HCT116 (cell line): ENCODE measurements at regions not wholly inside any gene's neighbourhood (a gene's known extent, or its start where the extent isn't known, plus 50 kb on each side); places are given as distances from the start of the nearest gene placed in this dataset.

Experiments
- ATAC-seq: fragments of 200-7000 bp; cut with Tn5 transposase; 2 replicates; pipeline ENCODE4 v1.9.1; 2020; ENCODE audit warnings: mild to moderate bottlenecking, moderate library complexity
- BruUV-seq: library from RNA; stranded (reverse); fragments of 400-500 nt; replicated peaks from 2 replicates; lab custom pipeline; 2021; lab: Mats Ljungman, UMichigan
- CTCF ChIA-PET: fragments of 300-600 bp; sonication (Branson Sonifier 250); formaldehyde crosslinking; loops from one replicate; lab custom pipeline; 2021; ENCODE audit warnings: antibody characterized with exemption; lab: Charles Lee
- POLR2A ChIA-PET: fragments of 300-600, 350-600 bp; sonication (Branson Sonifier 250); formaldehyde crosslinking; loops from one replicate; lab custom pipeline; 2021; ENCODE audit warnings: antibody characterized with exemption; lab: Charles Lee
- RAD21 ChIA-PET, 2 experiments: fragments of 300-600 bp; sonication (Branson Sonifier 250); formaldehyde crosslinking; loops; one replicate each; lab custom pipeline; 2023; ENCODE audit warnings: low total read pairs in 2 of 2; ENCODE audit not compliant: uncharacterized antibody in 2 of 2, unreplicated experiment in 2 of 2, low non-redundant PET in 1 of 2; lab: Charles Lee
- DNase-seq: peaks from one replicate; pipeline ENCODE4 v3.0.0-alpha.2; 2010; ENCODE audit warnings: low read depth, low spot score
- H2AFZ ChIP-seq: fragments of 200-600 bp; shearing (Covaris generic), sonication (generic); 2 replicates; pipeline ENCODE4 v1.6.1; 2017; ENCODE audit warnings: low read depth, mixed run types, mixed read lengths, antibody characterized with exemption, low read length; ENCODE audit not compliant: poor library complexity, severe bottlenecking
- H3K27ac ChIP-seq: 2 replicates; pipeline ENCODE4 v1.5.1; 2012; ENCODE audit warnings: low read depth, low read length
- H3K27me3 ChIP-seq: fragments of 200-600 bp; sonication (generic); 2 replicates; pipeline ENCODE4 v1.6.1; 2016; ENCODE audit warnings: mixed run types, low read length, mixed read lengths; ENCODE audit not compliant: insufficient read depth
- H3K36me3 ChIP-seq, 2 experiments: fragments of 200-500 bp in 1 of 2; fragments of 200-600 bp in 1 of 2; sonication (Bioruptor generic) in 1 of 2; sonication (generic) in 1 of 2; 2 replicates each; pipeline versions ENCODE4 v1.5.1 to v1.6.1; 2014 to 2016; ENCODE audit warnings: low read length in 2 of 2, inconsistent platforms in 1 of 2, mixed read lengths in 1 of 2, mixed run types in 1 of 2; ENCODE audit not compliant: insufficient read depth in 2 of 2, control insufficient read depth in 1 of 2
- H3K4me1 ChIP-seq, 2 experiments: fragments of 200-600 bp in 1 of 2; sonication (generic) in 1 of 2; 2 replicates each; pipeline versions ENCODE4 v1.5.1 to v1.6.1; 2012 to 2017; ENCODE audit warnings: low read length in 2 of 2, inconsistent platforms in 1 of 2, mild to moderate bottlenecking in 1 of 2, mixed read lengths in 1 of 2, mixed run types in 1 of 2, moderate library complexity in 1 of 2; ENCODE audit not compliant: insufficient read depth in 2 of 2, control insufficient read depth in 1 of 2
- H3K4me2 ChIP-seq: fragments of 200-600 bp; sonication (generic); 2 replicates; pipeline ENCODE4 v1.6.1; 2017; ENCODE audit warnings: mixed run types, low read length, mixed read lengths
- H3K4me3 ChIP-seq, 2 experiments: fragments of 200-600 bp in 1 of 2; sonication (generic) in 1 of 2; replicated peaks in 1 of 2; 2 replicates each; pipeline ENCODE4 v1.5.1; 2011 to 2016; ENCODE audit warnings: low read length in 2 of 2, control low read depth in 1 of 2, low read depth in 1 of 2, mild to moderate bottlenecking in 1 of 2, mixed read lengths in 1 of 2, mixed run types in 1 of 2
- H3K79me2 ChIP-seq: fragments of 200-600 bp; sonication (generic); 2 replicates; pipeline ENCODE4 v1.6.1; 2017; ENCODE audit warnings: mild to moderate bottlenecking, mixed run types, low read length, moderate library complexity, mixed read lengths; ENCODE audit not compliant: insufficient read depth
- H3K9ac ChIP-seq: fragments of 200-600 bp; sonication (generic); 2 replicates; pipeline ENCODE4 v1.6.1; 2016; ENCODE audit warnings: low read length, mixed read lengths
- H3K9me2 ChIP-seq: fragments of 200-600 bp; sonication (generic), shearing (Covaris generic); 2 replicates; pipeline ENCODE4 v1.6.1; 2017; ENCODE audit warnings: mixed run types, mild to moderate bottlenecking, moderate library complexity; ENCODE audit not compliant: insufficient read depth
- H3K9me3 ChIP-seq, 2 experiments: fragments of 200-500 bp in 1 of 2; fragments of 200-600 bp in 1 of 2; sonication (Bioruptor generic) in 1 of 2; sonication (generic) in 1 of 2; 2 replicates each; pipeline ENCODE4 v1.6.1; 2014 to 2017; ENCODE audit warnings: low read length in 2 of 2, mixed read lengths in 2 of 2, inconsistent platforms in 1 of 2, low read depth in 1 of 2, mild to moderate bottlenecking in 1 of 2, mixed run types in 1 of 2, moderate library complexity in 1 of 2; ENCODE audit not compliant: control insufficient read depth in 1 of 2, insufficient read depth in 1 of 2
- H4K20me1 ChIP-seq: fragments of 200-600 bp; sonication (generic), shearing (Covaris generic); 2 replicates; pipeline ENCODE4 v1.6.1; 2017; ENCODE audit warnings: mixed run types, mild to moderate bottlenecking, moderate library complexity; ENCODE audit not compliant: insufficient read depth
- CBX3 ChIP-seq: IDR thresholded peaks from 2 replicates; pipeline ENCODE4 v1.6.1; 2012; ENCODE audit warnings: low read depth
- CEBPB ChIP-seq: IDR thresholded peaks from 2 replicates; pipeline ENCODE4 v1.6.1; 2012; ENCODE audit warnings: low read depth
- EGR1 ChIP-seq: IDR thresholded peaks from 2 replicates; pipeline ENCODE4 v1.6.1; 2012; ENCODE audit warnings: low read depth
- ELF1 ChIP-seq: IDR thresholded peaks from 2 replicates; pipeline ENCODE4 v1.6.1; 2012; ENCODE audit warnings: low read depth, borderline replicate concordance
- EZH2 ChIP-seq: fragments of 200-600 bp; sonication (generic); IDR thresholded peaks from 2 replicates; pipeline ENCODE4 v1.6.1; 2017; ENCODE audit warnings: antibody characterized with exemption, mixed run types
- EZH2phosphoT487 ChIP-seq: fragments of 200-600 bp; IDR thresholded peaks from 2 replicates; pipeline ENCODE4 v1.6.1; 2018; ENCODE audit warnings: antibody characterized with exemption, borderline replicate concordance
- JUND ChIP-seq: IDR thresholded peaks from 2 replicates; pipeline ENCODE4 v1.6.1; 2012
- TCF7L2 ChIP-seq: IDR thresholded peaks from 2 replicates; pipeline ENCODE4 v1.7.0; 2011; ENCODE audit warnings: borderline replicate concordance, inconsistent platforms; ENCODE audit not compliant: insufficient read depth, insufficient read length; ENCODE audit errors: extremely low read depth
- ZFX ChIP-seq: fragments of 450-650 bp; IDR thresholded peaks from 2 replicates; pipeline ENCODE4 v1.6.1; 2017
- ZNF274 ChIP-seq: fragments of 200-500 bp; sonication (Bioruptor generic); IDR thresholded peaks from 2 replicates; pipeline ENCODE4 v1.6.1; 2014; ENCODE audit warnings: mild to moderate bottlenecking, low read depth, low read length, inconsistent platforms
- intact Hi-C: fragments of 100-400 bp; cut with micrococcal nuclease; formaldehyde crosslinking; loops from 2 replicates; pipeline ENCODE4 v1.10.0; 2022
- TF ChIP-seq, protein P1 (sequence below): IDR thresholded peaks from 2 replicates; pipeline ENCODE4 v1.6.1; 2012

GRCh38 chr15:25242957-25243799 is 195.6 kb downstream of the UBE3A start:
- Histone ChIP-seq H3K27ac (no peak overlapping the region), H3K4me3 (no peak overlapping the region), H4K20me1 (no peaks in the 10 kb centered on the region), H3K79me2 (no peaks in the 10 kb centered on the region), H3K9ac (no peak overlapping the region), H2AFZ (no peak overlapping the region), H3K9me3 (peaks cover 0 to 30% of the 10 kb centered on the region in 2 experiments; a peak in 2 of 4 replicates), H3K9me2 (no peaks in the 10 kb centered on the region), H3K36me3 (no peaks in the 10 kb centered on the region), H3K4me2 (no peak overlapping the region), H3K27me3 (no peaks in the 10 kb centered on the region), H3K4me1 (no peaks in the 10 kb centered on the region)
- RAD21 ChIA-PET: no interaction called here
- POLR2A ChIA-PET: no interaction called here
- ATAC-seq: no peak
- CTCF ChIA-PET: no interaction called here
- BruUV-seq: no TSS peak
- intact Hi-C loops: no loop called here
- no peak for DNase-seq
- TF ChIP-seq EZH2 (no peak), TCF7L2 (no peak), EGR1 (no peak), ZNF274 (no peak), EZH2phosphoT487 (no peak), CEBPB (no peak), CBX3 (no peak), ELF1 (no peak)
- TF ChIP-seq, protein P1, sequence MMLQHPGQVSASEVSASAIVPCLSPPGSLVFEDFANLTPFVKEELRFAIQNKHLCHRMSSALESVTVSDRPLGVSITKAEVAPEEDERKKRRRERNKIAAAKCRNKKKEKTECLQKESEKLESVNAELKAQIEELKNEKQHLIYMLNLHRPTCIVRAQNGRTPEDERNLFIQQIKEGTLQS: no peak

DNA sequence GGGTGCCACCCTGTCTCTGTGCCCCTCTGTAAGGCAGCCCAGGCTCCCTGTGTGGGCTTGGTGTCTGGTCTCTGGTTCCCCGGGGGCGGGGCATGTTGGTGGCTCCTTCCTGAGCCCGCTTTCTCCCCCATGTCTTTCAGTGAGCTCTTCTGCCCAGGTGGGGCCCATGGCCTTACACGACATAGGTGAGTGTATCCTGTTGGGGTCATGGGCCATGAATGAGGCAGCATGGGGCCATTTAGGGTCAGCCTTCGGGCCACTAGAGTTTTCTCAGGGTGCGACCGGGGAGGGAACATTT is 195.1 kb downstream of the UBE3A start:
- no peaks in the 10 kb centered on the region for H3K9me2 ChIP-seq
- DNase-seq (no peak), ATAC-seq (no peak)
- no peak overlapping the region for H3K27ac ChIP-seq
- H3K4me3 ChIP-seq: no peak overlapping the region
- BruUV-seq: no TSS peak
- no peaks in the 10 kb centered on the region for H3K27me3 ChIP-seq
- POLR2A ChIA-PET: no interaction called here
- no peaks in the 10 kb centered on the region for H3K79me2 ChIP-seq
- no peak overlapping the region for H3K4me2 ChIP-seq
- no peaks in the 10 kb centered on the region for H4K20me1 ChIP-seq
- peaks cover 0 to 26% of the 10 kb centered on the region in 2 experiments; a peak in 2 of 4 replicates for H3K9me3 ChIP-seq
- H3K36me3 ChIP-seq: no peaks in the 10 kb centered on the region
- RAD21 ChIA-PET: no interaction called here
- no peak overlapping the region for H3K9ac ChIP-seq
- no peak overlapping the region for H2AFZ ChIP-seq
- H3K4me1 ChIP-seq: no peaks in the 10 kb centered on the region
- intact Hi-C loops: no loop called here
- TF ChIP-seq ELF1 (no peak), JUND (no peak), EGR1 (no peak), EZH2 (no peak), ZFX (no peak), ZNF274 (no peak)
- TF ChIP-seq, protein P1: no peak
- CTCF ChIA-PET: no interaction called here
